SU-DHL-6 (cell line): ENCODE measurements at regions not wholly inside any gene's neighbourhood (a gene's known extent, or its start where the extent isn't known, plus 50 kb on each side); places are given as distances from the start of the nearest gene placed in this dataset.

Experiments
- H2AFZ ChIP-seq: fragments of 200-600 bp; sonication (generic); 2 replicates; pipeline ENCODE4 v1.6.1; 2014; ENCODE audit warnings: low read depth, mild to moderate bottlenecking, moderate library complexity, mixed read lengths, antibody characterized with exemption, low read length; ENCODE audit not compliant: severe bottlenecking
- H3F3A ChIP-seq: fragments of 200-600 bp; shearing (Covaris generic); 2 replicates; pipeline ENCODE4 v1.6.0; 2016; ENCODE audit warnings: antibody characterized with exemption, mild to moderate bottlenecking; ENCODE audit not compliant: insufficient read depth
- H3K27ac ChIP-seq: fragments of 200-600 bp; sonication (generic); 2 replicates; pipeline ENCODE4 v1.5.1; 2016; ENCODE audit warnings: low read depth, mild to moderate bottlenecking, low read length, moderate library complexity, mixed read lengths
- H3K27me3 ChIP-seq: fragments of 200-600 bp; sonication (generic), shearing (Covaris generic); 2 replicates; pipeline ENCODE4 v1.6.0; 2014; ENCODE audit warnings: mild to moderate bottlenecking, low read length
- H3K36me3 ChIP-seq: fragments of 200-600 bp; sonication (generic); 2 replicates; pipeline ENCODE4 v1.6.1; 2014; ENCODE audit warnings: mild to moderate bottlenecking, low read length, mixed read lengths
- H3K4me2 ChIP-seq: fragments of 300-600, 200-600 bp; shearing (Covaris generic), sonication (generic); 2 replicates; pipeline ENCODE4 v1.6.0; 2014; ENCODE audit warnings: low read length, low read depth, mild to moderate bottlenecking; ENCODE audit not compliant: poor library complexity, severe bottlenecking
- H3K4me3 ChIP-seq: fragments of 200-600 bp; sonication (generic); 2 replicates; pipeline ENCODE4 v1.5.1; 2014; ENCODE audit warnings: antibody characterized with exemption, low read length, mild to moderate bottlenecking, mixed read lengths; ENCODE audit not compliant: insufficient read depth, poor library complexity, severe bottlenecking
- H3K79me2 ChIP-seq: fragments of 200-600 bp; sonication (generic); 2 replicates; pipeline ENCODE4 v1.6.1; 2014; ENCODE audit warnings: mild to moderate bottlenecking, low read length, moderate library complexity; ENCODE audit not compliant: insufficient read depth
- H3K9ac ChIP-seq: fragments of 200-600 bp; sonication (generic); 2 replicates; pipeline ENCODE4 v1.7.0; 2014; ENCODE audit warnings: mild to moderate bottlenecking, low read length
- H3K9me2 ChIP-seq: fragments of 200-600 bp; sonication (generic); replicated peaks from 2 replicates; pipeline ENCODE4 v1.6.1; 2014; ENCODE audit warnings: low read length; ENCODE audit not compliant: insufficient read depth
- H3K9me3 ChIP-seq: fragments of 200-600 bp; sonication (generic); 2 replicates; pipeline ENCODE4 v1.6.1; 2014; ENCODE audit warnings: low read length, mixed read lengths; ENCODE audit not compliant: insufficient read depth
- H4K20me1 ChIP-seq: fragments of 200-600 bp; sonication (generic); 2 replicates; pipeline ENCODE4 v1.6.1; 2014; ENCODE audit warnings: low read depth, mild to moderate bottlenecking, antibody characterized with exemption, low read length, moderate library complexity, mixed read lengths
- CTCF ChIP-seq: fragments of 200-600 bp; sonication (generic); IDR thresholded peaks from one replicate; pipeline ENCODE4 v1.5.1; 2017; ENCODE audit warnings: antibody characterized with exemption, mild to moderate bottlenecking, low read length, moderate library complexity; ENCODE audit not compliant: insufficient read depth, poor library complexity, severe bottlenecking
- EZH2phosphoT487 ChIP-seq: fragments of 200-600 bp; sonication (generic), shearing (Covaris generic); conservative IDR thresholded peaks from 2 replicates; pipeline ENCODE4 v1.6.1; 2018; ENCODE audit warnings: mild to moderate bottlenecking, antibody characterized with exemption, low read length, moderate library complexity, mixed read lengths

GRCh38 chr11:134837166-134837886, 425.3 kb upstream of the B3GAT1 start:
- TF ChIP-seq EZH2phosphoT487, result no peak
- no peak for TF ChIP-seq CTCF
- no peaks in the 10 kb centered on the region for H3K9me2 ChIP-seq
- H3K79me2 ChIP-seq, result no peaks in the 10 kb centered on the region
- H2AFZ ChIP-seq, result no peak overlapping the region
- H3K9ac ChIP-seq, result no peak overlapping the region
- no peaks in the 10 kb centered on the region for H4K20me1 ChIP-seq
- H3K27me3 ChIP-seq, result no peaks in the 10 kb centered on the region
- H3K4me3 ChIP-seq, result no peak overlapping the region
- H3F3A ChIP-seq, result no peaks in the 10 kb centered on the region
- H3K36me3 ChIP-seq, result no peaks in the 10 kb centered on the region
- no peak overlapping the region for H3K27ac ChIP-seq
- H3K4me2 ChIP-seq, result no peak overlapping the region
- no peaks in the 10 kb centered on the region for H3K9me3 ChIP-seq

GRCh38 chr11:134836561-134836960, 424.5 kb upstream of the B3GAT1 start:
- Histone ChIP-seq H3K79me2 (no peaks in the 10 kb centered on the region), H3K9me2 (no peaks in the 10 kb centered on the region), H3K36me3 (no peaks in the 10 kb centered on the region), H3K9ac (no peak overlapping the region), H3K9me3 (no peaks in the 10 kb centered on the region), H3K4me3 (no peak overlapping the region), H2AFZ (no peak overlapping the region), H3K4me2 (no peak overlapping the region), H4K20me1 (no peaks in the 10 kb centered on the region), H3F3A (no peaks in the 10 kb centered on the region), H3K27ac (no peak overlapping the region), H3K27me3 (no peaks in the 10 kb centered on the region)
- TF ChIP-seq CTCF (no peak), EZH2phosphoT487 (no peak)

GRCh38 chr11:134835561-134835960, 423.5 kb upstream of the B3GAT1 start:
- Histone ChIP-seq H4K20me1 (no peaks in the 10 kb centered on the region), H3K4me2 (no peak overlapping the region), H3K9me2 (no peaks in the 10 kb centered on the region), H3K9ac (no peak overlapping the region), H3K4me3 (no peak overlapping the region), H3F3A (no peaks in the 10 kb centered on the region), H2AFZ (no peak overlapping the region), H3K36me3 (no peaks in the 10 kb centered on the region), H3K27me3 (no peaks in the 10 kb centered on the region), H3K79me2 (no peaks in the 10 kb centered on the region), H3K27ac (no peak overlapping the region), H3K9me3 (no peaks in the 10 kb centered on the region)
- TF ChIP-seq CTCF (no peak), EZH2phosphoT487 (no peak)
